Cardiac muscle cell (in vitro differentiated cells and primary cell): ENCODE measurements at regions not wholly inside any gene's neighbourhood (a gene's known extent, or its start where the extent isn't known, plus 50 kb on each side); places are given as distances from the start of the nearest gene placed in this dataset.

Source experiments
- DNase-seq, 2 donors: peaks; one replicate each; pipeline versions ENCODE4 v3.0.0 to v3.0.0-alpha.2; 2010 to 2017; ENCODE audit warnings: low read depth in 1 of 2, low spot score in 1 of 2
- H3K27ac ChIP-seq: fragments of 200-600 bp; sonication (generic); 2 replicates; pipeline ENCODE4 v1.5.1; 2016
- H3K27me3 ChIP-seq: fragments of 200-600 bp; sonication (generic); 2 replicates; pipeline ENCODE4 v1.6.0; 2016; ENCODE audit warnings: control low read depth
- H3K36me3 ChIP-seq: fragments of 200-600 bp; sonication (generic); 2 replicates; pipeline ENCODE4 v1.5.1; 2016; ENCODE audit warnings: control low read depth
- H3K4me1 ChIP-seq: fragments of 200-600 bp; sonication (generic); 2 replicates; pipeline ENCODE4 v1.8.1; 2017; ENCODE audit warnings: low read depth, mild to moderate bottlenecking, mixed run types
- H3K4me3 ChIP-seq: fragments of 200-600 bp; sonication (generic); 2 replicates; pipeline ENCODE4 v1.5.1; 2016; ENCODE audit warnings: mild to moderate bottlenecking
- H3K9me3 ChIP-seq: fragments of 200-600 bp; sonication (generic); 2 replicates; pipeline ENCODE4 v1.5.1; 2017; ENCODE audit warnings: low read depth, mild to moderate bottlenecking, control low read depth
- CTCF ChIP-seq: IDR thresholded peaks from 2 replicates; pipeline ENCODE4 v1.5.1; 2012; ENCODE audit warnings: low read depth, mild to moderate bottlenecking, low read length

GRCh38 chr9:82567953-82568352 lies 495.0 kb downstream of the RASEF start:
- H3K27ac ChIP-seq = no peak overlapping the region
- peaks cover 7% of the 10 kb centered on the region for H3K4me1 ChIP-seq
- H3K36me3 ChIP-seq = no peaks in the 10 kb centered on the region
- no peaks in the 10 kb centered on the region for H3K9me3 ChIP-seq
- H3K4me3 ChIP-seq = no peak overlapping the region
- no peak for DNase-seq
- H3K27me3 ChIP-seq = no peaks in the 10 kb centered on the region
- no peak for TF ChIP-seq CTCF

DNA sequence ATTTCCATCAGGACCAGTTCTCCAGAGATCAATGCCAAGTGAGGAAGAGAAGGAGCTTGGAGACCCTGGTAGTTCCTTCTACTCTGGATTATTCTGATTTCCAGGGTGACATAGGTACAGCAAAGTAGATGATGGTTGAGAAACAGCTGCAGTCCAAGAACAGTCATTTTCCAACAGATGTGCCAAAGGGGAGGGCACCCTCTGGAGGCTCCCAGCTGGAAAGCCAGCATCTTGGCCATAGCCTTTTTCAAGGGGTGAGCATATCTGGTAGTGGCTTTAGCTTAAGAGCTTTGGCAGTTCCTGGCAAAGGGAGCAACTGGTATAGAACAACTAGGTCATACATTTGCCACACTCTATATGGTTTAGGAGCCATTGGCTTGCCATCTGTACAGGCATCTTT lies 492.7 kb downstream of the RASEF start:
- no peak overlapping the region for H3K4me3 ChIP-seq
- no peak for DNase-seq
- H3K9me3 ChIP-seq = no peaks in the 10 kb centered on the region
- no peak overlapping the region for H3K27ac ChIP-seq
- no peaks in the 10 kb centered on the region for H3K27me3 ChIP-seq
- H3K4me1 ChIP-seq = peaks cover 7% of the 10 kb centered on the region
- H3K36me3 ChIP-seq = no peaks in the 10 kb centered on the region
- TF ChIP-seq CTCF = no peak

DNA sequence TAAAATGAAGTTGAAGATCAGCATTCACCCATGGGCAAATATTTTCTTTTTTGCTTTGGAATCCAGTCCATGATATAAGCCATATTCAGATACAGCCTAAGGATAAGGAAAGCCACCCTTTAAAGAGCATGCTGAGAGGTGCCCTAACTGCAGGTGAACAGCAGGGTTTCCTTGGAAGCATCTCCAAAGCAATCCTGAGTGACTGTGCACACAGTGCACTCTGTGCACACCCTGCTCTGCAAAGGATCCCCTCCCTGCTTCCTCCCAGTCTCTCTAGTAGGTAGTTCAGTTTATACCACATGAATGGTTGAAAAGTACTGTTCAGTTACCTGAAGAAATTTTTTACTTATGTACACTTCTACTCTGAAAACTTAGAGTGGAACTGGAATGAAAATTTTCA lies 491.4 kb downstream of the RASEF start:
- no peak for DNase-seq
- no peak overlapping the region for H3K4me3 ChIP-seq
- H3K36me3 ChIP-seq = no peaks in the 10 kb centered on the region
- no peak for TF ChIP-seq CTCF
- H3K9me3 ChIP-seq = no peaks in the 10 kb centered on the region
- H3K27ac ChIP-seq = no peak overlapping the region
- no peaks in the 10 kb centered on the region for H3K4me1 ChIP-seq
- no peaks in the 10 kb centered on the region for H3K27me3 ChIP-seq

DNA sequence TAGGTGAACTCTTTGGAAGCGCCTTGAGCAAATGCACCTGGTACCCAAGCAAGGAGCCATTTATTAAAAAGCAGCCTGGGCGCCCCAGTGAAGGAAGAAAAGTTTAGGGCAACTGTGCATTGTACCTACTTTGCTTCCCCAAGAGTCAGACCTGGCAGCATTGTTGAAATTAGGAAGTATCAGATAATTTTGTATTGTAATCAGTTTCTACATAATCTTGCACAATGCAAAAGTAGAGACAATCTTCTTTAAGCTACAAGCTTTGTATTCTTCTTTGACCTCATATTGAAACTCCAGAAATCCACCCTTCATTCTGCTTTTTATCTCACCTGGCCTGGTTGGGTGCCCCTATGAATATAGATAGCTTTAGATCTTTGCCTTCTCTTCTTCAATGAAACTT lies 490.8 kb downstream of the RASEF start:
- Histone ChIP-seq H3K36me3 (no peaks in the 10 kb centered on the region), H3K27me3 (no peaks in the 10 kb centered on the region), H3K4me3 (no peak overlapping the region), H3K27ac (no peak overlapping the region), H3K9me3 (no peaks in the 10 kb centered on the region), H3K4me1 (no peaks in the 10 kb centered on the region)
- no peak for DNase-seq
- no peak for TF ChIP-seq CTCF

GRCh38 chr9:82574911-82575310 lies 488.0 kb downstream of the RASEF start:
- no peak for DNase-seq
- Histone ChIP-seq H3K4me1 (no peaks in the 10 kb centered on the region), H3K9me3 (no peaks in the 10 kb centered on the region), H3K36me3 (no peaks in the 10 kb centered on the region), H3K27ac (no peak overlapping the region), H3K27me3 (no peaks in the 10 kb centered on the region), H3K4me3 (no peak overlapping the region)
- TF ChIP-seq CTCF = no peak

DNA sequence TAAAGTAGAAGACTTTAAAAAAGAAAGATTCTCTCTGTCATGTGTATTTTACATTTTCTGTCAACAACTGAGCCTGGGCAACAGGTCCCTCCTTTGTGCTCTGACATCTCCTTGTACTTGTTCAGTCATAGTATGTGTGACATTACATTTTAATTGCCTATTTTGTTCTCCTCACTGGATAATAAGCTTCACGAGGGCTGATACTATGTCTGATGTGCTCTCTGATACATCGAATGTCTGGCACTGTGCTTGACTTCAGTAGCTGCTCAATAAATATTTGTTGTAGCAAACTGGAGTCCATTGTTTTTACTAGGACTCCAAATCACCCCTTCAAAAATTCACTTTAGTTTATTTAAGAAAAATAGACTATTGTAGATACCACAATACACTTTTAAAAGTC lies 482.0 kb downstream of the RASEF start:
- no peak for TF ChIP-seq CTCF
- H3K27me3 ChIP-seq = no peaks in the 10 kb centered on the region

More for the DNA sequence above, 482.0 kb downstream of the RASEF start:
- H3K27ac ChIP-seq = no peak overlapping the region
- no peak overlapping the region for H3K4me3 ChIP-seq
- no peaks in the 10 kb centered on the region for H3K9me3 ChIP-seq
- H3K4me1 ChIP-seq = no peaks in the 10 kb centered on the region
- DNase-seq = no peak
- H3K36me3 ChIP-seq = no peaks in the 10 kb centered on the region
